Hepatocyte (in vitro differentiated cells): ENCODE measurements at regions not wholly inside any gene's neighbourhood (a gene's known extent, or its start where the extent isn't known, plus 50 kb on each side); places are given as distances from the start of the nearest gene placed in this dataset.

ENCODE experiments used
- DNase-seq: peaks from one replicate; pipeline ENCODE4 v3.0.0-alpha.2; 2016; ENCODE audit warnings: low spot score
- H2AFZ ChIP-seq: fragments of 200-600 bp; sonication (generic); 2 replicates; pipeline ENCODE4 v1.6.0; 2016; ENCODE audit warnings: antibody characterized with exemption, mild to moderate bottlenecking
- H3K27ac ChIP-seq: fragments of 200-600 bp; sonication (generic); 2 replicates; pipeline ENCODE4 v1.5.1; 2016; ENCODE audit warnings: mild to moderate bottlenecking
- H3K27me3 ChIP-seq: fragments of 200-600 bp; sonication (generic); 2 replicates; pipeline ENCODE4 v1.6.1; 2016
- H3K36me3 ChIP-seq: fragments of 200-600 bp; sonication (generic); replicated peaks from 2 replicates; pipeline ENCODE4 v1.5.1; 2016; ENCODE audit warnings: low read depth; ENCODE audit not compliant: insufficient read depth
- H3K4me1 ChIP-seq: fragments of 200-600 bp; sonication (generic); 2 replicates; pipeline ENCODE4 v1.5.1; 2016; ENCODE audit warnings: mild to moderate bottlenecking, moderate library complexity; ENCODE audit not compliant: insufficient read depth
- H3K4me2 ChIP-seq: fragments of 200-600 bp; sonication (generic); 2 replicates; pipeline ENCODE4 v1.6.0; 2016
- H3K4me3 ChIP-seq: fragments of 200-600 bp; sonication (generic); 2 replicates; pipeline ENCODE4 v1.5.1; 2016; ENCODE audit warnings: mild to moderate bottlenecking
- H3K79me2 ChIP-seq: fragments of 200-600 bp; sonication (generic); 2 replicates; pipeline ENCODE4 v1.6.0; 2017; ENCODE audit warnings: mild to moderate bottlenecking
- H3K9me2 ChIP-seq: fragments of 200-600 bp; sonication (generic); replicated peaks from 2 replicates; pipeline ENCODE4 v1.6.0; 2017; ENCODE audit warnings: mild to moderate bottlenecking; ENCODE audit not compliant: insufficient read depth
- H3K9me3 ChIP-seq: fragments of 200-600 bp; sonication (generic); 2 replicates; pipeline ENCODE4 v1.5.1; 2016; ENCODE audit warnings: low read depth, mild to moderate bottlenecking
- H4K20me1 ChIP-seq: fragments of 200-600 bp; sonication (generic); 2 replicates; pipeline ENCODE4 v1.6.0; 2016; ENCODE audit warnings: mild to moderate bottlenecking; ENCODE audit not compliant: insufficient read depth, poor library complexity, severe bottlenecking
- EZH2 ChIP-seq: fragments of 200-600 bp; sonication (generic); IDR thresholded peaks from 2 replicates; pipeline ENCODE4 v1.6.1; 2016; ENCODE audit warnings: antibody characterized with exemption, mild to moderate bottlenecking, borderline replicate concordance
- EZH2phosphoT487 ChIP-seq: fragments of 200-600 bp; sonication (generic); IDR thresholded peaks from one replicate; pipeline ENCODE4 v1.6.1; 2018; ENCODE audit warnings: antibody characterized with exemption, mild to moderate bottlenecking, low read depth, moderate library complexity; ENCODE audit not compliant: unreplicated experiment, severe bottlenecking
- WGBS: methylation state at CpG from one replicate; pipeline ENCODE4 v1.1.6; 2016; ENCODE audit warnings: low lambda C conversion rate; ENCODE audit errors: missing lambda C conversion rate; 5-methylcytosine and 5-hydroxymethylcytosine counted together
- TF ChIP-seq, protein P1 (sequence below): fragments of 200-600 bp; sonication (generic); IDR thresholded peaks from 2 replicates; pipeline ENCODE4 v1.5.1; 2016; ENCODE audit warnings: antibody characterized with exemption, mild to moderate bottlenecking; ENCODE audit not compliant: poor library complexity

- no peak for DNase-seq
- Histone ChIP-seq H3K27ac (peak overlapping the region; percentile 43), H3K9me2 (no peaks in the 10 kb centered on the region), H3K4me1 (no peaks in the 10 kb centered on the region), H2AFZ (no peak overlapping the region), H4K20me1 (no peaks in the 10 kb centered on the region), H3K36me3 (no peaks in the 10 kb centered on the region), H3K27me3 (no peaks in the 10 kb centered on the region), H3K9me3 (no peaks in the 10 kb centered on the region), H3K79me2 (no peaks in the 10 kb centered on the region), H3K4me3 (no peak overlapping the region), H3K4me2 (no peak overlapping the region)
- TF ChIP-seq EZH2 (no peak), EZH2phosphoT487 (no peak)
- WGBS: 96% methylated on average over 4 of the region's 4 CpGs
Measured at GRCh38 chr2:237228281-237228625, 142.6 kb downstream of the COPS8 start.

DNA sequence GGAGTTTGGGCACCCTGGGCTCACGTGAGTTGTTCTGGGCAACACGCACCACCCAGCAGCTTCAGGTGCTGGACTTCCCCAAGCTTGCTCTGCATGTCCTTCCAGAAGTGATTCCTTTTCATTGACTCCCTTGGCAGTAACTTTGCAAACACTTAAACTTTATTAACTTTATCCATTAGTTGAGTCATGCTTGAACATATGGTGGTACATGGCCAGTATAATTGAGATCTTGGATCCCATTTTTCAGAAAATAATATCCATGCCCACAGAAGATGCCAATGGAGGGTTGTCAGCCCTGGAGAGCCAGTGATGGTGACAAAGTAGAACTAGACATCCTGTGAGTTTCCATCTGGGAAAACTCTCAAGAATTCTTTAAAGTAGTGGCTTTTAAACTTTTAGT lies 144.2 kb downstream of the COPS8 start:
- H3K27me3 ChIP-seq: no peaks in the 10 kb centered on the region
- H3K36me3 ChIP-seq: no peaks in the 10 kb centered on the region
- H4K20me1 ChIP-seq: no peaks in the 10 kb centered on the region
- no peaks in the 10 kb centered on the region for H3K9me2 ChIP-seq
- H3K4me3 ChIP-seq: no peak overlapping the region
- no peak overlapping the region for H3K27ac ChIP-seq
- no peak overlapping the region for H2AFZ ChIP-seq
- H3K4me2 ChIP-seq: no peak overlapping the region
- 98% methylated on average over 2 of the region's 2 CpGs for WGBS
- DNase-seq: no peak
- H3K79me2 ChIP-seq: no peaks in the 10 kb centered on the region
- no peaks in the 10 kb centered on the region for H3K4me1 ChIP-seq
- TF ChIP-seq, protein P1, sequence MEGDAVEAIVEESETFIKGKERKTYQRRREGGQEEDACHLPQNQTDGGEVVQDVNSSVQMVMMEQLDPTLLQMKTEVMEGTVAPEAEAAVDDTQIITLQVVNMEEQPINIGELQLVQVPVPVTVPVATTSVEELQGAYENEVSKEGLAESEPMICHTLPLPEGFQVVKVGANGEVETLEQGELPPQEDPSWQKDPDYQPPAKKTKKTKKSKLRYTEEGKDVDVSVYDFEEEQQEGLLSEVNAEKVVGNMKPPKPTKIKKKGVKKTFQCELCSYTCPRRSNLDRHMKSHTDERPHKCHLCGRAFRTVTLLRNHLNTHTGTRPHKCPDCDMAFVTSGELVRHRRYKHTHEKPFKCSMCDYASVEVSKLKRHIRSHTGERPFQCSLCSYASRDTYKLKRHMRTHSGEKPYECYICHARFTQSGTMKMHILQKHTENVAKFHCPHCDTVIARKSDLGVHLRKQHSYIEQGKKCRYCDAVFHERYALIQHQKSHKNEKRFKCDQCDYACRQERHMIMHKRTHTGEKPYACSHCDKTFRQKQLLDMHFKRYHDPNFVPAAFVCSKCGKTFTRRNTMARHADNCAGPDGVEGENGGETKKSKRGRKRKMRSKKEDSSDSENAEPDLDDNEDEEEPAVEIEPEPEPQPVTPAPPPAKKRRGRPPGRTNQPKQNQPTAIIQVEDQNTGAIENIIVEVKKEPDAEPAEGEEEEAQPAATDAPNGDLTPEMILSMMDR: no peak
- TF ChIP-seq EZH2phosphoT487 (no peak), EZH2 (no peak)
- H3K9me3 ChIP-seq: no peaks in the 10 kb centered on the region

DNA sequence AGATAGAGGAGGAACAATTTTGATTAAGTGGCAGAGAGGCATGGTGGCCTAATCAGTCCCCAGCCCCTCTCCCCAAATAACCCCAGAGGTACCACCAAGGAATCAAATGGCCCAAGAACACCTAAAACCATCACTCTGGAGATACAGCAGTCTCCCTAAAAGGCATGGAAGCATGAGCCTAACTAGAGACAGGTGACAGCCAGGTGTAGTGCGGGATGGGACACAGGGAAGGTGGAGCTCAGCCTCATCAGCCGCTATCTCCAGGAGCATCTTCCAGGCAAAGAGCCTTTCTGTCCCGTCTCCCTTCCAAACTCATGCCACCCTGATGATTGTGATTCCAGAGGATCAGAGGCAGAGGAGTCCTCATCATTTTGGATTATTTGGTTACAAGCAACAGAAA lies 144.7 kb downstream of the COPS8 start:
- WGBS: 96% methylated on average over 3 of the region's 3 CpGs
- Histone ChIP-seq H3K9me3 (no peaks in the 10 kb centered on the region), H3K4me2 (no peak overlapping the region), H3K27me3 (no peaks in the 10 kb centered on the region), H3K4me3 (no peak overlapping the region), H3K9me2 (no peaks in the 10 kb centered on the region), H2AFZ (no peak overlapping the region), H3K36me3 (no peaks in the 10 kb centered on the region), H3K27ac (no peak overlapping the region), H4K20me1 (no peaks in the 10 kb centered on the region), H3K79me2 (no peaks in the 10 kb centered on the region), H3K4me1 (peaks cover 4% of the 10 kb centered on the region)
- DNase-seq: no peak
- TF ChIP-seq EZH2: no peak

- H4K20me1 ChIP-seq: no peaks in the 10 kb centered on the region
- no peak overlapping the region for H3K4me3 ChIP-seq
- H2AFZ ChIP-seq: no peak overlapping the region
- H3K79me2 ChIP-seq: no peaks in the 10 kb centered on the region
- no peak for DNase-seq
- no peaks in the 10 kb centered on the region for H3K9me2 ChIP-seq
- TF ChIP-seq EZH2phosphoT487 (no peak), EZH2 (no peak)
- TF ChIP-seq, protein P1: no peak
- WGBS: 92% methylated on average over 9 of the region's 9 CpGs
- no peaks in the 10 kb centered on the region for H3K9me3 ChIP-seq
- no peak overlapping the region for H3K27ac ChIP-seq
- H3K4me1 ChIP-seq: peaks cover 7% of the 10 kb centered on the region
- H3K4me2 ChIP-seq: no peak overlapping the region
- no peaks in the 10 kb centered on the region for H3K27me3 ChIP-seq
- H3K36me3 ChIP-seq: no peaks in the 10 kb centered on the region
Measured at GRCh38 chr2:237231593-237231992, 145.9 kb downstream of the COPS8 start.

- Histone ChIP-seq H3K4me2 (no peak overlapping the region), H3K27ac (no peak overlapping the region)
Measured at GRCh38 chr2:237232166-237232565, 146.5 kb downstream of the COPS8 start.

More at GRCh38 chr2:237232166-237232565, 146.5 kb downstream of the COPS8 start:
- no peaks in the 10 kb centered on the region for H3K79me2 ChIP-seq
- H3K4me3 ChIP-seq: no peak overlapping the region
- no peak overlapping the region for H2AFZ ChIP-seq
- DNase-seq: no peak
- H3K9me3 ChIP-seq: no peaks in the 10 kb centered on the region
- H3K27me3 ChIP-seq: no peaks in the 10 kb centered on the region
- no peaks in the 10 kb centered on the region for H3K36me3 ChIP-seq
- H3K9me2 ChIP-seq: no peaks in the 10 kb centered on the region
- no peaks in the 10 kb centered on the region for H4K20me1 ChIP-seq
- H3K4me1 ChIP-seq: peaks cover 7% of the 10 kb centered on the region
- TF ChIP-seq EZH2 (no peak), EZH2phosphoT487 (no peak)
